ENCODE measurements at regions not wholly inside any gene's neighbourhood (a gene's known extent, or its start where the extent isn't known, plus 50 kb on each side); places are given as distances from the start of the nearest gene placed in this dataset.
A peak's percentile ranks its signal among the peaks of the same experiment; 100 is the strongest.

DNA sequence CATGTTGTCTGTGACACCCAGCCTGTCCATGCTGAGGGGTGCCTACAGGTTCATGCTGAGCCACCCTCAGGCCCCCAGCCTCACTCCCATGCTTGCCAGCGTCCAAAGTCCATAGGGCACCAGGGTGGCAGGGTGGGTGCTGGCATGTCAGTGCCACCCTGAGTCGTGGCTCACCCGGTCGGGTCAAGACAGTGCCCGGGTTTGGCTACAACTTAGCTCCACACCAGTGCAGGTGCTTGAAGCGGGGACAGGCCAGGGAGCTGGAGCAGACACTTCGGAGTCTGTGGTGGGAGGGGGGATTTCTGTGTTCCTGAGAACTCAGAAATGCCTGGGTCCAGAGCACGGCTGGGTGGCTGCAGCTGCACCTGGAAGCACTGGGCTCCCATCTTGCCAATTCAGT lies 579.2 kb upstream of the FAM174A start:
- H3K27ac Mint-ChIP-seq = no peak overlapping the region
- peak in 1 of 5 donors; percentile 31 for DNase-seq
- H3K4me3 Mint-ChIP-seq = no peak overlapping the region
- ChIA-PET CTCF (ENCODE audit: partially characterized antibody) (no interaction called here), POLR2A (ENCODE audit: partially characterized antibody) (no interaction called here)
- Histone ChIP-seq H3K4me1 (ENCODE audit: insufficient read depth, low read length) (no peaks in the 10 kb centered on the region), H3K27me3 (ENCODE audit: insufficient read depth, low read length) (no peaks in the 10 kb centered on the region), H3K9me3 (ENCODE audit: control insufficient read depth in 1 of 2, low read length in 2 of 2) (no peaks in the 10 kb centered on the region), H3K4me3 (ENCODE audit: low read length in 2 of 2) (no peak overlapping the region), H3K36me3 (ENCODE audit: insufficient read depth, low read length) (no peaks in the 10 kb centered on the region), H3K27ac (ENCODE audit: low read depth, low read length) (no peak overlapping the region)
- H3K9me3 Mint-ChIP-seq = peaks cover 0 to 9% (median 2%) of the 10 kb centered on the region in 8 donors
- intact Hi-C loops (cut with micrococcal nuclease) = no loop called here
- H3K36me3 Mint-ChIP-seq = no peaks in the 10 kb centered on the region
- no peaks in the 10 kb centered on the region for H3K4me1 Mint-ChIP-seq
- no peaks in the 10 kb centered on the region for H3K27me3 Mint-ChIP-seq

DNA sequence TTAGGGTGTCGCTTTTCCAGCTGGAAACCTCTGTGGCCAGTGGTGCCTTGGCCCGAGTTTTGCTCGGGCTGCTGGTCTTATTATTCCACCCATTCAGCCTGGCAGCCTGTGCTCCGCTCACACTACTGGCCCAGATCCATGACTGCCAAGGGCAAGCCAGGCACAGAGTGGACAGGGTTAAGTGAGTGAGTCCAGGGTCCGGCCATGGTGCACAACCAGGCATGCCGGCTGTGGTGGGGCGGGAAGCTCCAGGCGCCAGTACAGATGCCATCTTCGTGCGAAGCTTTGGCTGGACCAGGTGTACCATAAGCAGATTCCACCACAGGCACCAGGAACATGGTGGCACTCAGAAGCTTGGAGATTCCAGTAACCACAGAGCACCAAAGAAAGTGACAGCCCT lies 580.2 kb upstream of the FAM174A start:
- H3K9me3 ChIP-seq (ENCODE audit: control insufficient read depth in 1 of 2, low read length in 2 of 2) = no peaks in the 10 kb centered on the region
- no peaks in the 10 kb centered on the region for H3K4me1 ChIP-seq (ENCODE audit: insufficient read depth, low read length)
- H3K27me3 ChIP-seq (ENCODE audit: insufficient read depth, low read length) = no peaks in the 10 kb centered on the region
- no peak overlapping the region for H3K27ac ChIP-seq (ENCODE audit: low read depth, low read length)
- H3K36me3 ChIP-seq (ENCODE audit: insufficient read depth, low read length) = no peaks in the 10 kb centered on the region
- Mint-ChIP-seq H3K36me3 (no peaks in the 10 kb centered on the region), H3K27me3 (no peaks in the 10 kb centered on the region), H3K9me3 (peaks cover 0 to 5% (median 0%) of the 10 kb centered on the region in 8 donors), H3K27ac (no peak overlapping the region), H3K4me1 (no peaks in the 10 kb centered on the region), H3K4me3 (no peak overlapping the region)
- POLR2A ChIA-PET (ENCODE audit: partially characterized antibody) = no interaction called here
- CTCF ChIA-PET (ENCODE audit: partially characterized antibody) = no interaction called here
- no peak overlapping the region for H3K4me3 ChIP-seq (ENCODE audit: low read length in 2 of 2)
- intact Hi-C loops (cut with micrococcal nuclease) = no loop called here
- DNase-seq = no peak

DNA sequence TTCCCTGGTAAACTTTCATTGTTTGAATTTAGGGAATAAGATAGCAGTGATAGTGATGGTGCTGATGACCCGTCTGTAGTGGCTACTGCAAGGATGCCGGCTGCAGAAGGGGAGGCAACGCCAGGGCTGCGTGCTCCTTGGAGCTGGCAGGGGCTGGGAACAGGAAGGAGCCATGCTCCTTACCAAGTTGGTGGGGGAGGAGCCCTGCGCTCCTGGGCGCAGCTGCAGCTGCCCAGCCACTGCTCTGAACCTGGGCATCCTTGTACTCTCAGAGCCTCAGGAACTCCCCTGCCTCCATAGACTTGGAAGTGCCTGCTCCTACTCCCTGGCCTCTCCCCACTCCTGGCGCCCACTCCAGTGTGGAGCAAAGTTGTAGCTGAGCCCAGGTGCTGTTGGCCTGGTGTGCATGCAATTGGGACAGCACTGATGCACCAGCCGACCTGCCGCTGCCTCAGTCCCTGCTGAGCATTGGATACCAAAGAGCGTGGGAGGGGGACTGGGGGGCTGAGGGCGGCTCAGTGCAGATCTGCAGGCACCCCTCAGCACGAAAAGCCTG lies 585.1 kb upstream of the FAM174A start:
- Mint-ChIP-seq H3K27me3 (no peaks in the 10 kb centered on the region), H3K27ac (no peak overlapping the region), H3K9me3 (no peaks in the 10 kb centered on the region), H3K36me3 (no peaks in the 10 kb centered on the region), H3K4me1 (no peaks in the 10 kb centered on the region), H3K4me3 (no peak overlapping the region)
- Histone ChIP-seq H3K27ac (ENCODE audit: low read depth, low read length) (no peak overlapping the region), H3K4me3 (ENCODE audit: low read length in 2 of 2) (no peak overlapping the region), H3K4me1 (ENCODE audit: insufficient read depth, low read length) (no peaks in the 10 kb centered on the region), H3K36me3 (ENCODE audit: insufficient read depth, low read length) (no peaks in the 10 kb centered on the region), H3K27me3 (ENCODE audit: insufficient read depth, low read length) (no peaks in the 10 kb centered on the region), H3K9me3 (ENCODE audit: control insufficient read depth in 1 of 2, low read length in 2 of 2) (no peaks in the 10 kb centered on the region)
- intact Hi-C loops (cut with micrococcal nuclease) = no loop called here
- DNase-seq = peak in 1 of 5 donors; percentile 11
- ChIA-PET POLR2A (ENCODE audit: partially characterized antibody) (no interaction called here), CTCF (ENCODE audit: partially characterized antibody) (no interaction called here)

DNA sequence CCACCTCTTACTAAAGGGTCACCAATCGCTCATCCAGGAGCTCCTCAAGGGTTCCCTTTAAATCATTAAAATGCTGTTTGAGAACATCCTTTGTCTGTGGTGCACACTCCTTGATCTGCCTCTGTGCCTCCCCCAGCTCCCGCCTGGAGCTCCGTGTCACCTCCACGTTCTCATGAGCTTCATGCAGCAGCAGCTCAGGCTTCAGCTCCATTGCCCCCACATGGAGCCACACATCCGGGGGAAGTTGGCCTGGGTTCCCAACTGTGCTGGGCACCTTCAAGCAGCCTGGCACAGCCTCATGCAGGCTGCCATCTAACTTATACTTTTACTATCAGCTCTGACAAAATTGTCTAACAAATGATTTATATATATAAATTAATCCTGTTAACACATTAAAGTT lies 585.8 kb upstream of the FAM174A start:
- ChIA-PET CTCF (ENCODE audit: partially characterized antibody) (no interaction called here), POLR2A (ENCODE audit: partially characterized antibody) (no interaction called here)
- no peaks in the 10 kb centered on the region for H3K4me1 ChIP-seq (ENCODE audit: insufficient read depth, low read length)
- H3K9me3 ChIP-seq (ENCODE audit: control insufficient read depth in 1 of 2, low read length in 2 of 2) = no peaks in the 10 kb centered on the region
- no peak overlapping the region for H3K27ac Mint-ChIP-seq
- no peaks in the 10 kb centered on the region for H3K36me3 Mint-ChIP-seq
- DNase-seq = peak in 1 of 5 donors; percentile 10
- H3K27me3 ChIP-seq (ENCODE audit: insufficient read depth, low read length) = no peaks in the 10 kb centered on the region
- no peak overlapping the region for H3K4me3 ChIP-seq (ENCODE audit: low read length in 2 of 2)
- H3K27me3 Mint-ChIP-seq = no peaks in the 10 kb centered on the region
- no peaks in the 10 kb centered on the region for H3K4me1 Mint-ChIP-seq
- intact Hi-C loops (cut with micrococcal nuclease) = no loop called here
- H3K36me3 ChIP-seq (ENCODE audit: insufficient read depth, low read length) = no peaks in the 10 kb centered on the region
- no peak overlapping the region for H3K27ac ChIP-seq (ENCODE audit: low read depth, low read length)
- H3K4me3 Mint-ChIP-seq = no peak overlapping the region
- H3K9me3 Mint-ChIP-seq = no peaks in the 10 kb centered on the region

DNA sequence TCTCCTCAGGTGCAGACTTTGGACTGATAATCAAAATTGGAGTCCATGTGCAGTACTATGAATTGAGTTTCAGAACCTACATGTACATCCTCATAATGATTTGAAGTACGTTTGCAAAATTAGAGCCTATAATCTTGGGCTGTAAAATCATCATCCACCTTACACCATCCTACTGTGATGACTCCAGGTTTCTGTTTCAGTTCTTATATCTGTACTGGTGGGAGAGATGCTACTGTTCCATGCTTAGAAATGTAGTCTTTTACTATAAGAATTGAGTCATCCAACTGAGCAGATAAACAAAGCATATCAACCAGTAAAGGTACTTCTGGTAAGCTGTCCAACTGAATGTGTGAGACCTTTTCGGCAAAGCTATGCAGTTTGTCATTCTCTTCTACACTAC lies 586.3 kb upstream of the FAM174A start:
- no peaks in the 10 kb centered on the region for H3K9me3 ChIP-seq (ENCODE audit: control insufficient read depth in 1 of 2, low read length in 2 of 2)
- Mint-ChIP-seq H3K27me3 (no peaks in the 10 kb centered on the region), H3K9me3 (no peaks in the 10 kb centered on the region), H3K27ac (no peak overlapping the region), H3K4me1 (no peaks in the 10 kb centered on the region), H3K36me3 (no peaks in the 10 kb centered on the region), H3K4me3 (no peak overlapping the region)
- no peak overlapping the region for H3K4me3 ChIP-seq (ENCODE audit: low read length in 2 of 2)
- ChIA-PET POLR2A (ENCODE audit: partially characterized antibody) (no interaction called here), CTCF (ENCODE audit: partially characterized antibody) (no interaction called here)
- H3K27ac ChIP-seq (ENCODE audit: low read depth, low read length) = no peak overlapping the region
- H3K36me3 ChIP-seq (ENCODE audit: insufficient read depth, low read length) = no peaks in the 10 kb centered on the region
- H3K4me1 ChIP-seq (ENCODE audit: insufficient read depth, low read length) = no peaks in the 10 kb centered on the region
- intact Hi-C loops (cut with micrococcal nuclease) = no loop called here
- H3K27me3 ChIP-seq (ENCODE audit: insufficient read depth, low read length) = no peaks in the 10 kb centered on the region
- no peak for DNase-seq

DNA sequence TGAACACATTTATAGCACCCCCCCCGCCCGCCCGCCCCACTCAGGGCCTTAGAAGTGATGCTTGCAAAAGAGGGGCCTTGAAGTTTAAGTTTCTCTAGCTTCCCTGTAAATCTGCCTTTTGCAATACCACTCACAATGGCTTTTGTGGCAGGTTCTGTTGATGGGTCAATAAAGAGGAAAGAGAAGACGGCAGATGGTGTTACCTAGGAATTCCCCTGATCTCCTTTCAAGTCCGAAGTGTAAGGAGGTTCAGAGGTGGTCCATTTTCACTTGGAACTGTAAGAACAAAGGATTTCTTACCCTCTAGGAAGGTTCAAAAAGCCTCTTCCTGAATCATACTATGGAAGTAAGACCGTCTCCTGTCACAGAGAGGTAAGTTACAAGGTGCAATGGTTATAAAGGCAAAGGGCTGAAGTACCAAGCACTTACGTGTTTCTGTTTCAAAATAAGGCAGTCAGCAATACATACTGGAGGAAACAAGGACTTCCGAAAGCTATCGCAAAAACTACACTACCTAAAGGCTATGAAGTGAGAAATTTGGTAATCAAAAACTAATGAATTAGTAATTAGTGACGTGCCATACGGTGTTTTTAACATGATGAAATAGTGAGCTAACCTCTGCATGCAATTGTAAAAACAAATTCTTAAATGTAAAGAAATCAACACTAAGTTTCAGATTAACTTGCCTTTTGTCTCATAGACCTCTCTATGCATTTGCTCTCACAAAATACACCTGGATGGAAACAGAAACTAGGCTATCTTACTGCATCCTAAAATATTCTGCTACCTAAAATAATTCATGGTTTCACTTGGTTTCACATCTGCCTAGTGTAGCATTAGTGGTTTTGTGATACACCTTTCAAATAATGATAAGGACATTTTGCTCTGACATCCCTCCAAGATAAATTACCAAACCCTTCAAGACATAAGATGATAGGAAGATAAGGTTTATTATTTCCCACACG lies 589.4 kb upstream of the FAM174A start:
- Mint-ChIP-seq H3K27me3 (no peaks in the 10 kb centered on the region), H3K4me3 (no peak overlapping the region), H3K36me3 (no peaks in the 10 kb centered on the region), H3K27ac (no peak overlapping the region), H3K9me3 (no peaks in the 10 kb centered on the region), H3K4me1 (no peaks in the 10 kb centered on the region)
- no peaks in the 10 kb centered on the region for H3K36me3 ChIP-seq (ENCODE audit: insufficient read depth, low read length)
- CTCF ChIA-PET (ENCODE audit: partially characterized antibody) = no interaction called here
- H3K27ac ChIP-seq (ENCODE audit: low read depth, low read length) = no peak overlapping the region
- intact Hi-C loops (cut with micrococcal nuclease) = no loop called here
- no peaks in the 10 kb centered on the region for H3K27me3 ChIP-seq (ENCODE audit: insufficient read depth, low read length)
- H3K4me3 ChIP-seq (ENCODE audit: low read length in 2 of 2) = no peak overlapping the region
- H3K9me3 ChIP-seq (ENCODE audit: control insufficient read depth in 1 of 2, low read length in 2 of 2) = no peaks in the 10 kb centered on the region
- POLR2A ChIA-PET (ENCODE audit: partially characterized antibody) = no interaction called here
- DNase-seq = no peak
- H3K4me1 ChIP-seq (ENCODE audit: insufficient read depth, low read length) = no peaks in the 10 kb centered on the region

DNA sequence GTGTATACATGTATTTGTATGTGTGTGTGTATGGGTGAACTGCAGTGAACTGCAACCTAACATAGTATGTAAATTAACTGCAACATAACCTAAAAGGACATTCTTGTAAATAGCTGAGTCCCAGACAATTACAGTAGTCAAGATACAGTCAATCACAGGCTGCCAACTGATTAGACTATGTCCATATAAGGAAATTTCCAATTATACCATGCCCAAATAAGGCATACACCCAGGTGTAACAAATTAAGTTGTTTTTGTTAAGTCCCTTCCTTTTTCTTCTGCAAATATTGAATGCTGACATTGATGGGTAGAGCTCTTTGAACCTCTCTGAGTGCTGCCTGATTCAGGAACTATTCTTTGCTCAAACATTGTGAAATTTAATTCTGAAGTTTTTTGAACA lies 594.6 kb upstream of the FAM174A start:
- Histone ChIP-seq H3K27me3 (ENCODE audit: insufficient read depth, low read length) (no peaks in the 10 kb centered on the region), H3K4me3 (ENCODE audit: low read length in 2 of 2) (no peak overlapping the region), H3K9me3 (ENCODE audit: control insufficient read depth in 1 of 2, low read length in 2 of 2) (no peaks in the 10 kb centered on the region), H3K36me3 (ENCODE audit: insufficient read depth, low read length) (no peaks in the 10 kb centered on the region), H3K27ac (ENCODE audit: low read depth, low read length) (no peak overlapping the region), H3K4me1 (ENCODE audit: insufficient read depth, low read length) (no peaks in the 10 kb centered on the region)
- Mint-ChIP-seq H3K27ac (no peak overlapping the region), H3K27me3 (no peaks in the 10 kb centered on the region), H3K36me3 (no peaks in the 10 kb centered on the region), H3K4me1 (no peaks in the 10 kb centered on the region), H3K9me3 (peaks cover 0 to 3% (median 0%) of the 10 kb centered on the region in 8 donors), H3K4me3 (no peak overlapping the region)
- ChIA-PET POLR2A (ENCODE audit: partially characterized antibody) (no interaction called here), CTCF (ENCODE audit: partially characterized antibody) (no interaction called here)
- intact Hi-C loops (cut with micrococcal nuclease) = no loop called here
- DNase-seq = no peak
